ENCODE measurements at regions not wholly inside any gene's neighbourhood (a gene's known extent, or its start where the extent isn't known, plus 50 kb on each side); places are given as distances from the start of the nearest gene placed in this dataset.

- TF ChIP-seq, protein P1, sequence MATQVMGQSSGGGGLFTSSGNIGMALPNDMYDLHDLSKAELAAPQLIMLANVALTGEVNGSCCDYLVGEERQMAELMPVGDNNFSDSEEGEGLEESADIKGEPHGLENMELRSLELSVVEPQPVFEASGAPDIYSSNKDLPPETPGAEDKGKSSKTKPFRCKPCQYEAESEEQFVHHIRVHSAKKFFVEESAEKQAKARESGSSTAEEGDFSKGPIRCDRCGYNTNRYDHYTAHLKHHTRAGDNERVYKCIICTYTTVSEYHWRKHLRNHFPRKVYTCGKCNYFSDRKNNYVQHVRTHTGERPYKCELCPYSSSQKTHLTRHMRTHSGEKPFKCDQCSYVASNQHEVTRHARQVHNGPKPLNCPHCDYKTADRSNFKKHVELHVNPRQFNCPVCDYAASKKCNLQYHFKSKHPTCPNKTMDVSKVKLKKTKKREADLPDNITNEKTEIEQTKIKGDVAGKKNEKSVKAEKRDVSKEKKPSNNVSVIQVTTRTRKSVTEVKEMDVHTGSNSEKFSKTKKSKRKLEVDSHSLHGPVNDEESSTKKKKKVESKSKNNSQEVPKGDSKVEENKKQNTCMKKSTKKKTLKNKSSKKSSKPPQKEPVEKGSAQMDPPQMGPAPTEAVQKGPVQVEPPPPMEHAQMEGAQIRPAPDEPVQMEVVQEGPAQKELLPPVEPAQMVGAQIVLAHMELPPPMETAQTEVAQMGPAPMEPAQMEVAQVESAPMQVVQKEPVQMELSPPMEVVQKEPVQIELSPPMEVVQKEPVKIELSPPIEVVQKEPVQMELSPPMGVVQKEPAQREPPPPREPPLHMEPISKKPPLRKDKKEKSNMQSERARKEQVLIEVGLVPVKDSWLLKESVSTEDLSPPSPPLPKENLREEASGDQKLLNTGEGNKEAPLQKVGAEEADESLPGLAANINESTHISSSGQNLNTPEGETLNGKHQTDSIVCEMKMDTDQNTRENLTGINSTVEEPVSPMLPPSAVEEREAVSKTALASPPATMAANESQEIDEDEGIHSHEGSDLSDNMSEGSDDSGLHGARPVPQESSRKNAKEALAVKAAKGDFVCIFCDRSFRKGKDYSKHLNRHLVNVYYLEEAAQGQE (IDR thresholded peaks at IDR 0.05; ENCODE audit: insufficient read depth in 1 of 2, low read depth in 2 of 2, low read length in 1 of 2) = no peak
- TF ChIP-seq TCF7L2 (IDR thresholded peaks at IDR 0.05; ENCODE audit: low read depth, low read length) = no peak
- no peak overlapping the region for H3K4me3 ChIP-seq (ENCODE audit: low read depth in 2 of 2, low read length in 2 of 2)
- no peak overlapping the region for H3K27ac ChIP-seq (ENCODE audit: low read length)
- H3K9me3 ChIP-seq (ENCODE audit: control insufficient read depth, insufficient read depth, low read depth, low read length) = no peaks in the 10 kb centered on the region
- H3K4me1 ChIP-seq (ENCODE audit: control insufficient read depth, insufficient read depth, low read length) = no peaks in the 10 kb centered on the region
- H3K27me3 ChIP-seq (ENCODE audit: control insufficient read depth, insufficient read depth, low read length) = no peaks in the 10 kb centered on the region; the same call in 1 of the 2 replicates
- in situ Hi-C loops (cut with HindIII; ENCODE audit: low pct_unique_long_range_greater_than_20kb, low sequenced_read_pairs) = no loop called here
- H3K36me3 ChIP-seq (ENCODE audit: control insufficient read depth, insufficient read depth, low read length) = no peaks in the 10 kb centered on the region
- POLR2A ChIA-PET = no interaction called here
- no TSS peak for BruUV-seq (replicated peaks)
- ATAC-seq (no peak), DNase-seq (ENCODE audit: low read depth, low spot score) (no peak)
- intact Hi-C loops (cut with micrococcal nuclease; ENCODE audit: unreplicated experiment) = no loop called here
- CTCF ChIA-PET = no interaction called here
Measured at GRCh38 chr20:24141111-24141510, 152.5 kb upstream of the GGTLC1 start.

DNA sequence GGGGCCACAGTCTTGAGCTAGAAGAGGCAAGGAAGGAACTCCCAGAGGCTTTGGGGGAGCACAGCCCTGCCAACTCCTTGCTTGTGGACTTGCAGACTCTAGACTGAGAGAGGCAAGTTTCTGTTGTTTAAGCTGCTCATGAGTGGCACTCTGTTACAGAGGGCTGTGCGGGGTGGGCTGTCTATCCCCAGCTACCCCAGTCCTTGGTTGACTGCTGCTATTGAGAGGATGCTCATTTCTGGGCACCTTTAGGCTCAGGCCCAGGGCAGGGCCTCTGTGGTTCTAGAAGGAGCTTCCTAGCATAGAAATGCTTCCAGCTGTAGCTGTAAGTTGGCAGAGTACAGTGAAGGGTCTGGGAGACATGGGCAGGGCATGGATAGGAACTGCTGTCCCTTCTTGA, 151.3 kb upstream of the GGTLC1 start:
- H3K4me1 ChIP-seq (ENCODE audit: control insufficient read depth, insufficient read depth, low read length) = no peaks in the 10 kb centered on the region
- DNase-seq (ENCODE audit: low read depth, low spot score) (no peak), ATAC-seq (no peak)
- no peak overlapping the region for H3K27ac ChIP-seq (ENCODE audit: low read length)
- H3K27me3 ChIP-seq (ENCODE audit: control insufficient read depth, insufficient read depth, low read length) = no peaks in the 10 kb centered on the region; the same call in 1 of the 2 replicates
- H3K36me3 ChIP-seq (ENCODE audit: control insufficient read depth, insufficient read depth, low read length) = no peaks in the 10 kb centered on the region
- intact Hi-C loops (cut with micrococcal nuclease; ENCODE audit: unreplicated experiment) = no loop called here
- H3K9me3 ChIP-seq (ENCODE audit: control insufficient read depth, insufficient read depth, low read depth, low read length) = no peaks in the 10 kb centered on the region
- BruUV-seq (replicated peaks) = no TSS peak
- ChIA-PET POLR2A (no interaction called here), CTCF (no interaction called here)
- TF ChIP-seq TCF7L2 (IDR thresholded peaks at IDR 0.05; ENCODE audit: low read depth, low read length) (no peak), SIN3A (IDR thresholded peaks at IDR 0.05; ENCODE audit: borderline replicate concordance, insufficient read depth, low read depth, low read length) (no peak), POLR2AphosphoS5 (IDR thresholded peaks at IDR 0.05; ENCODE audit: low read depth, low read length) (no peak)
- TF ChIP-seq, protein P1 (IDR thresholded peaks at IDR 0.05; ENCODE audit: insufficient read depth in 1 of 2, low read depth in 2 of 2, low read length in 1 of 2) = no peak
- TF ChIP-seq, protein P2, sequence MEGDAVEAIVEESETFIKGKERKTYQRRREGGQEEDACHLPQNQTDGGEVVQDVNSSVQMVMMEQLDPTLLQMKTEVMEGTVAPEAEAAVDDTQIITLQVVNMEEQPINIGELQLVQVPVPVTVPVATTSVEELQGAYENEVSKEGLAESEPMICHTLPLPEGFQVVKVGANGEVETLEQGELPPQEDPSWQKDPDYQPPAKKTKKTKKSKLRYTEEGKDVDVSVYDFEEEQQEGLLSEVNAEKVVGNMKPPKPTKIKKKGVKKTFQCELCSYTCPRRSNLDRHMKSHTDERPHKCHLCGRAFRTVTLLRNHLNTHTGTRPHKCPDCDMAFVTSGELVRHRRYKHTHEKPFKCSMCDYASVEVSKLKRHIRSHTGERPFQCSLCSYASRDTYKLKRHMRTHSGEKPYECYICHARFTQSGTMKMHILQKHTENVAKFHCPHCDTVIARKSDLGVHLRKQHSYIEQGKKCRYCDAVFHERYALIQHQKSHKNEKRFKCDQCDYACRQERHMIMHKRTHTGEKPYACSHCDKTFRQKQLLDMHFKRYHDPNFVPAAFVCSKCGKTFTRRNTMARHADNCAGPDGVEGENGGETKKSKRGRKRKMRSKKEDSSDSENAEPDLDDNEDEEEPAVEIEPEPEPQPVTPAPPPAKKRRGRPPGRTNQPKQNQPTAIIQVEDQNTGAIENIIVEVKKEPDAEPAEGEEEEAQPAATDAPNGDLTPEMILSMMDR (IDR thresholded peaks at IDR 0.05) = no peak
- no peak overlapping the region for H3K4me3 ChIP-seq (ENCODE audit: low read depth in 2 of 2, low read length in 2 of 2)
- in situ Hi-C loops (cut with HindIII; ENCODE audit: low pct_unique_long_range_greater_than_20kb, low sequenced_read_pairs) = no loop called here
